Neural cell (in vitro differentiated cells): ENCODE measurements at regions not wholly inside any gene's neighbourhood (a gene's known extent, or its start where the extent isn't known, plus 50 kb on each side); places are given as distances from the start of the nearest gene placed in this dataset.

Experiments
- POLR2AphosphoS5 ChIP-seq: IDR thresholded peaks from 2 replicates; pipeline ENCODE4 v1.6.1; 2012
- TF ChIP-seq, protein P1 (sequence below): fragments of 450-650 bp; IDR thresholded peaks from 2 replicates; pipeline ENCODE4 v1.5.1; 2014; ENCODE audit warnings: antibody characterized with exemption, mild to moderate bottlenecking, moderate library complexity; ENCODE audit not compliant: poor library complexity, severe bottlenecking

DNA sequence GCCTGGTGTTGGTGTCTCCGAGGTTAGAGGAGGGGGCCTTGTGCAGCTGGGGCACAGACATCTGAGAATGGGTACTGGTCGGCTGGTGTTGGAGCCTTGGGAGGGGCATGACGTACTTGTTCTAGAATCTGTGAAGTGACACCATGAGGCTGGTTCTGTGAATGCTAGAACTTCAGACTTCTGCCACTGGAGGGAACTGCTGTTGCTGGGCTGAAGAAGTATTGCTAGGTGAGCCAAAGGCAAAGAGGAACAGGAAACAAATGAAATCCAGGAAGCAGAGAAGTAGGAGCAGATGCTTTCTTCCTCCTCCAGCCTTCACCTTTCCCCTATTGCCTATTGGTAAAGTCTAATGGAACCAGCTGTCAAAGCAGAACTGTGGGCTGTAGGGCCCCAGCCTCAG, 120.9 kb upstream of the DDIT4L start:
- TF ChIP-seq, protein P1, sequence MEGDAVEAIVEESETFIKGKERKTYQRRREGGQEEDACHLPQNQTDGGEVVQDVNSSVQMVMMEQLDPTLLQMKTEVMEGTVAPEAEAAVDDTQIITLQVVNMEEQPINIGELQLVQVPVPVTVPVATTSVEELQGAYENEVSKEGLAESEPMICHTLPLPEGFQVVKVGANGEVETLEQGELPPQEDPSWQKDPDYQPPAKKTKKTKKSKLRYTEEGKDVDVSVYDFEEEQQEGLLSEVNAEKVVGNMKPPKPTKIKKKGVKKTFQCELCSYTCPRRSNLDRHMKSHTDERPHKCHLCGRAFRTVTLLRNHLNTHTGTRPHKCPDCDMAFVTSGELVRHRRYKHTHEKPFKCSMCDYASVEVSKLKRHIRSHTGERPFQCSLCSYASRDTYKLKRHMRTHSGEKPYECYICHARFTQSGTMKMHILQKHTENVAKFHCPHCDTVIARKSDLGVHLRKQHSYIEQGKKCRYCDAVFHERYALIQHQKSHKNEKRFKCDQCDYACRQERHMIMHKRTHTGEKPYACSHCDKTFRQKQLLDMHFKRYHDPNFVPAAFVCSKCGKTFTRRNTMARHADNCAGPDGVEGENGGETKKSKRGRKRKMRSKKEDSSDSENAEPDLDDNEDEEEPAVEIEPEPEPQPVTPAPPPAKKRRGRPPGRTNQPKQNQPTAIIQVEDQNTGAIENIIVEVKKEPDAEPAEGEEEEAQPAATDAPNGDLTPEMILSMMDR: no peak
- TF ChIP-seq POLR2AphosphoS5: no peak
